ENCODE measurements at regions not wholly inside any gene's neighbourhood (a gene's known extent, or its start where the extent isn't known, plus 50 kb on each side); places are given as distances from the start of the nearest gene placed in this dataset.

DNA sequence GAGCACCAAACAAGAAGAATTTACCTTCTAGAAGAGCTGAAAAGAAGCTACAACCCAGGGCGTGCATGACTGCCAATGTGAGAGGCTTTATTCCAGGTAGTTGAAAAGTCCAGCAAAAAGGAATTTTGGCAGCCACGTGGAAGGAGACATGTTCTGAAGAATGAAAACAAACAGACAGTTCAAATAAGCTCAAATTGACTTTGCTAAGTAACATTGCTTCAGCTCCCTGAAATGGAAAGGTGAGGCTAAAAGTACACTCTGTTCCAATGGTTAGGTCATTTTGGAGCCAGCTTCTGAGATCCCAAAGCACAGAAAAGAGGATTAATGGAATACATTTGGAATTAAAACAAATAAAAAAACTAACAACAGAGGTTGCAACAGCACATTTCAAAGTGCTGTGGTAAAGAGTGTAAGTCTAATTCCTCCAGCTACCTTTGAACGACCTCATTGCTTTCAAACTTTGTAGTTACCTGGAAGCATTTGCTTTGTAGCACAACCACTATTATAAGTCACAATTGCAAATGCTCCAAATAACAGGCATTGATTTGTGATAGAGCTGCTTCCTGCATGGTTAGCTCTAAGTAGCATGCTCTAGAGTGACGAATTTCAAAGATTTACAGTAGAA lies 405.3 kb upstream of the EDA2R start:
- TF ChIP-seq, protein P1, sequence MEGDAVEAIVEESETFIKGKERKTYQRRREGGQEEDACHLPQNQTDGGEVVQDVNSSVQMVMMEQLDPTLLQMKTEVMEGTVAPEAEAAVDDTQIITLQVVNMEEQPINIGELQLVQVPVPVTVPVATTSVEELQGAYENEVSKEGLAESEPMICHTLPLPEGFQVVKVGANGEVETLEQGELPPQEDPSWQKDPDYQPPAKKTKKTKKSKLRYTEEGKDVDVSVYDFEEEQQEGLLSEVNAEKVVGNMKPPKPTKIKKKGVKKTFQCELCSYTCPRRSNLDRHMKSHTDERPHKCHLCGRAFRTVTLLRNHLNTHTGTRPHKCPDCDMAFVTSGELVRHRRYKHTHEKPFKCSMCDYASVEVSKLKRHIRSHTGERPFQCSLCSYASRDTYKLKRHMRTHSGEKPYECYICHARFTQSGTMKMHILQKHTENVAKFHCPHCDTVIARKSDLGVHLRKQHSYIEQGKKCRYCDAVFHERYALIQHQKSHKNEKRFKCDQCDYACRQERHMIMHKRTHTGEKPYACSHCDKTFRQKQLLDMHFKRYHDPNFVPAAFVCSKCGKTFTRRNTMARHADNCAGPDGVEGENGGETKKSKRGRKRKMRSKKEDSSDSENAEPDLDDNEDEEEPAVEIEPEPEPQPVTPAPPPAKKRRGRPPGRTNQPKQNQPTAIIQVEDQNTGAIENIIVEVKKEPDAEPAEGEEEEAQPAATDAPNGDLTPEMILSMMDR (IDR thresholded peaks at IDR 0.05): no peak
- no peak for TF ChIP-seq POLR2A (IDR thresholded peaks at IDR 0.05)
